ENCODE measurements at regions not wholly inside any gene's neighbourhood (a gene's known extent, or its start where the extent isn't known, plus 50 kb on each side); places are given as distances from the start of the nearest gene placed in this dataset.

GRCh38 chr4:189124149-189124758 is 816.4 kb upstream of the FRG1 start:
- Histone ChIP-seq H3K4me1 (ENCODE audit: control insufficient read depth in 1 of 2, insufficient read depth in 2 of 2, low read length in 2 of 2) (no peaks in the 10 kb centered on the region), H3K79me2 (ENCODE audit: insufficient read depth, low read length) (no peaks in the 10 kb centered on the region), H3K4me3 (replicated peaks in 1 of 2; ENCODE audit: low read depth in 1 of 2, low read length in 2 of 2) (no peak overlapping the region), H3K9ac (ENCODE audit: low read length) (no peak overlapping the region), H4K20me1 (ENCODE audit: insufficient read depth) (no peaks in the 10 kb centered on the region), H3K36me3 (ENCODE audit: control insufficient read depth in 1 of 2, insufficient read depth in 2 of 2, low read length in 2 of 2) (no peaks in the 10 kb centered on the region), H3K9me3 (ENCODE audit: control insufficient read depth in 1 of 2, insufficient read depth in 1 of 2, low read depth in 1 of 2, low read length in 2 of 2) (no peaks in the 10 kb centered on the region), H2AFZ (ENCODE audit: low read depth, low read length, poor library complexity, severe bottlenecking) (peak overlapping the region; percentile 32), H3K27ac (ENCODE audit: low read depth, low read length) (no peak overlapping the region), H3K9me2 (ENCODE audit: insufficient read depth) (no peaks in the 10 kb centered on the region), H3K4me2 (ENCODE audit: low read length) (no peak overlapping the region), H3K27me3 (ENCODE audit: insufficient read depth, low read length) (no peaks in the 10 kb centered on the region)
- BruUV-seq (replicated peaks): no TSS peak
- DNase-seq (ENCODE audit: low read depth, low spot score) (peak; percentile 22), ATAC-seq (peak; percentile 82)
- POLR2A ChIA-PET: no interaction called here
- intact Hi-C loops (cut with micrococcal nuclease): loop anchor here (1.0 to 5.0 kb wide), 4 partner anchors 153 to 1518 kb away; no protein-coding TSS in a partner anchor
- CTCF ChIA-PET: interaction anchor here (0.7 to 1.6 kb wide), 4 partner anchors 24 to 345 kb away, joined by 3 to 7 read pairs (median 3); no protein-coding TSS in a partner anchor
- TF ChIP-seq ZNF274 (IDR thresholded peaks at IDR 0.05; ENCODE audit: low read depth, low read length) (no peak), CTCF (IDR thresholded peaks at IDR 0.05 in 2 of 3, conservative IDR thresholded peaks at IDR 0.05 in 1 of 3; ENCODE audit: borderline replicate concordance in 1 of 3, insufficient read depth in 1 of 3, low read depth in 2 of 3, low read length in 2 of 3) (peak; percentile 56 to 76 (median 64); a peak in 5 of 6 replicates), POLR2A (IDR thresholded peaks at IDR 0.05; ENCODE audit: borderline replicate concordance, extremely low read depth, insufficient read depth, insufficient read length) (no peak), SIN3A (IDR thresholded peaks at IDR 0.05; ENCODE audit: low read depth) (no peak), RAD21 (IDR thresholded peaks at IDR 0.05; ENCODE audit: low read depth) (peak; percentile 89)
- TF ChIP-seq, protein P1, sequence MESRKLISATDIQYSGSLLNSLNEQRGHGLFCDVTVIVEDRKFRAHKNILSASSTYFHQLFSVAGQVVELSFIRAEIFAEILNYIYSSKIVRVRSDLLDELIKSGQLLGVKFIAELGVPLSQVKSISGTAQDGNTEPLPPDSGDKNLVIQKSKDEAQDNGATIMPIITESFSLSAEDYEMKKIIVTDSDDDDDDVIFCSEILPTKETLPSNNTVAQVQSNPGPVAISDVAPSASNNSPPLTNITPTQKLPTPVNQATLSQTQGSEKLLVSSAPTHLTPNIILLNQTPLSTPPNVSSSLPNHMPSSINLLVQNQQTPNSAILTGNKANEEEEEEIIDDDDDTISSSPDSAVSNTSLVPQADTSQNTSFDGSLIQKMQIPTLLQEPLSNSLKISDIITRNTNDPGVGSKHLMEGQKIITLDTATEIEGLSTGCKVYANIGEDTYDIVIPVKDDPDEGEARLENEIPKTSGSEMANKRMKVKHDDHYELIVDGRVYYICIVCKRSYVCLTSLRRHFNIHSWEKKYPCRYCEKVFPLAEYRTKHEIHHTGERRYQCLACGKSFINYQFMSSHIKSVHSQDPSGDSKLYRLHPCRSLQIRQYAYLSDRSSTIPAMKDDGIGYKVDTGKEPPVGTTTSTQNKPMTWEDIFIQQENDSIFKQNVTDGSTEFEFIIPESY (IDR thresholded peaks at IDR 0.05; ENCODE audit: extremely low read depth, insufficient replicate concordance, low read length): no peak
- RAD21 ChIA-PET (ENCODE audit: low non-redundant PET in 1 of 2, low total read pairs in 2 of 2, uncharacterized antibody in 2 of 2, unreplicated experiment in 2 of 2): no interaction called here
